IPS-18c (cell line): ENCODE measurements at regions not wholly inside any gene's neighbourhood (a gene's known extent, or its start where the extent isn't known, plus 50 kb on each side); places are given as distances from the start of the nearest gene placed in this dataset.

Experiments used
- H3K4me3 ChIP-seq: 2 replicates; pipeline ENCODE4 v1.7.0; 2013; ENCODE audit warnings: low read depth, mild to moderate bottlenecking, low read length, moderate library complexity; ENCODE audit not compliant: insufficient read depth
- H3K9me3 ChIP-seq: one replicate; pipeline ENCODE4 v1.6.1; 2013; ENCODE audit warnings: mild to moderate bottlenecking, low read length, moderate library complexity; ENCODE audit not compliant: control insufficient read depth, insufficient read depth

GRCh38 chr15:99496302-99496629 lies 69.5 kb upstream of the MEF2A start:
- no peak overlapping the region for H3K4me3 ChIP-seq
- peaks cover 2% of the 10 kb centered on the region for H3K9me3 ChIP-seq

DNA sequence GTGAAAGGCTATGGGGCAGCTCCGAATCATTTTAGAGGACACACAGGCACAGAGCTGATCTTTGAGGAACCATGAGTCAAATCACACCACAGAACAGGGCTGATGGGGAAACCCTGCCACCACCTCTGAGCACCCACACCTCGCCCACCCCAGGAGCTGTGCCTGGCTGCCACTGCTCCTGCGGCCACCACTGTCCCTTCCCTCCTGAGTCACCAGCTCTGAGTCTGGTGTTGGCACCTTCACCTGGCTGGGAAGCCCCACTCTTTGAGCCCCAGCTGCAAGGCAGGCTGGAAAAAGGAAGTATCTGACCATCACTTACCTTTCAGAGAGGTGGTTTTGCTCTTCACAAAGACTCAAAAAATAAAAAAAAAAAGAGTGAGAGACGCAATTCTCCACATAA lies 63.6 kb upstream of the MEF2A start:
- no peak overlapping the region for H3K4me3 ChIP-seq
- peaks cover 4% of the 10 kb centered on the region for H3K9me3 ChIP-seq

DNA sequence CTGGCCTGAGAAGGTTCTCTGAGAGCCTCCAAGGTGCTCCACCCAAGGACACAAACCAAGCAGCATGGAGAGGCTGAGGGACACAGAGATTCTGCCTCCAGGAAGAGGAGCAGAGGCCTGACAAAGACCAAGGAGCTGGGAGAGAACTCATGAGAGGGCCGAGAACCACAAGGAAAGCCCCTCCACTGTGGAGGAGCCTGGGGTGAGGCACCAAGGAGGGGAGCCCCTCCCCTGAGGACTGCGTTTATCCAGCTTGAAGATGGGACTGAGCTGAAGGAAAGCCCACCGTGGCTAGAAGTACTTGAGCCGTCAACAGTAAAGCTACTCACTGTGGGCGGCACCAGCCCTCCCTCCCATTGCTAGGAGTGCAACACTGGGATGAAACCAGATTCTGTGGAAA lies 63.1 kb upstream of the MEF2A start:
- Histone ChIP-seq H3K4me3 (no peak overlapping the region), H3K9me3 (peaks cover 4% of the 10 kb centered on the region)

DNA sequence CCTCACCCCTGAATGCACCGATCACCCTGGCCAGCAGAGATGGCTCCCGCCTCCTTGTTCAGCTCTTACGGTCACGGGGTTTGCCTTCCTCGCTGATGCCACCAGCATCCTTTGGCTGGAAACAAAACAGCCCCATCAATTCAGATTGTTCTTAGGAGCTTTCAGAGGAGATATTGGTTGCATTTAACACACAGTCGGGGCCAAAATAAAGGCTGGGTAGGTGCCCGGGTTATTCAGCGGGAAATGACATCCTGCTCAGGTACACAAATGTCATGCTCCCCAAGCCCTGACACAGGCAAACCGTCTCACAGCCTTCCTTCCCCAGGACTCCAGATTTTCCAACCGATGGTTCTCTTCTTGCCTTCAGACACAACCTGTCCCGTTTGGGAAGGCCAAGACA lies 62.4 kb upstream of the MEF2A start:
- H3K4me3 ChIP-seq: no peak overlapping the region
- H3K9me3 ChIP-seq: peaks cover 2% of the 10 kb centered on the region

GRCh38 chr15:99504071-99504822 lies 61.5 kb upstream of the MEF2A start:
- H3K4me3 ChIP-seq: no peak overlapping the region
- peaks cover 2% of the 10 kb centered on the region for H3K9me3 ChIP-seq

DNA sequence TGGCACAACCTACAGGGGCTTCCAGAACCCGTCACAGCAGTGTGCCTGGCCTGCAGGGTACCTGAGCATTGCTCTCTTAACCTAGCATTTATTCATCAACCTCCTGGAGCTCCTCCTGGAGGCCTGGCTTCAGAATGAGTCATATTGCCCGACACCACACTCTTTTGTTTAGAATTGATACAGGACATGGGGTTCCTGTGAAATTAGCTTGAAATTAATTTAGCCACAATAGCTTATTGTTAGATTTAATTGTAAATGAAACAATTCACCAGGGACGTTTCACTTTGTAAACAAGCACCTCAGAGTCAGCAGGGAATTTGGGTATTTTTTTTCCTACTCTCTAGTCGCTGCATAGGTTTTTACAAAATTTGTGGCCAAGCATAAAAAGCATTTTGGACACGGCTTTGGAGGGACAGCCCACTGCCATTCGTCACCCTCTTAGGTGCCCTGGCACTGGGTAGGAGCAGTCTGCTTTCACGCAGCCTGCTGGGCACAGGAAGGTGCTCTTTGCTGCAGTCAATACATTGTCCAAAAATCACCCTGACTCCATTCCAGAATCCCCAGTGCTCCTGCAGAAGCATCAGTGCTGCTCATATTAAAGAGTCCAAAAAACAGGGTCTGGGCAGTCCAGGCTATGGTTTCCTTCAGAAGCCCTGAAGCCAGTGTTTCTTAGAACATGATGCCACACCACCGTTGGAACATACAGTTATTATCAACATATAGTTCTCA lies 60.8 kb upstream of the MEF2A start:
- Histone ChIP-seq H3K4me3 (no peak overlapping the region), H3K9me3 (peaks cover 2% of the 10 kb centered on the region)

DNA sequence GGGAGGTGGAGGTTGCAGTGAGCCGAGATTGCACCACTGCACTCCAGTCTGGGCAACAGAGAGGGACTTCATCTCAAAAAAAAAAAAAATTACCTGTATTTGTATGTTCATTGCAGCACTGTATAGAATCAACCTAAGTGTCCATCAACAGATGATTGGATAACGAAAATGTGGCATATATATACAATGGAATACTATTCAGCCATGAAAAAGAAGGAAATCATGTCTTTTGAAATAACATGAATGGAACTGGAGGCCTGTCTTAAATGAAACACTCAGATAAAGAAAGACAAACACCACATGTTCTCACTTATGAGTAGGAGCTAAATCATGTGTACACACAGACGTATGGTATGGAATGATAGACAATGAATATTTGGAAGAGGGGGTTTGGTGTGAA lies 59.4 kb upstream of the MEF2A start:
- no peak overlapping the region for H3K4me3 ChIP-seq
- H3K9me3 ChIP-seq: peaks cover 2% of the 10 kb centered on the region

GRCh38 chr15:99507016-99507503 lies 58.7 kb upstream of the MEF2A start:
- peaks cover 2% of the 10 kb centered on the region for H3K9me3 ChIP-seq
- no peak overlapping the region for H3K4me3 ChIP-seq

DNA sequence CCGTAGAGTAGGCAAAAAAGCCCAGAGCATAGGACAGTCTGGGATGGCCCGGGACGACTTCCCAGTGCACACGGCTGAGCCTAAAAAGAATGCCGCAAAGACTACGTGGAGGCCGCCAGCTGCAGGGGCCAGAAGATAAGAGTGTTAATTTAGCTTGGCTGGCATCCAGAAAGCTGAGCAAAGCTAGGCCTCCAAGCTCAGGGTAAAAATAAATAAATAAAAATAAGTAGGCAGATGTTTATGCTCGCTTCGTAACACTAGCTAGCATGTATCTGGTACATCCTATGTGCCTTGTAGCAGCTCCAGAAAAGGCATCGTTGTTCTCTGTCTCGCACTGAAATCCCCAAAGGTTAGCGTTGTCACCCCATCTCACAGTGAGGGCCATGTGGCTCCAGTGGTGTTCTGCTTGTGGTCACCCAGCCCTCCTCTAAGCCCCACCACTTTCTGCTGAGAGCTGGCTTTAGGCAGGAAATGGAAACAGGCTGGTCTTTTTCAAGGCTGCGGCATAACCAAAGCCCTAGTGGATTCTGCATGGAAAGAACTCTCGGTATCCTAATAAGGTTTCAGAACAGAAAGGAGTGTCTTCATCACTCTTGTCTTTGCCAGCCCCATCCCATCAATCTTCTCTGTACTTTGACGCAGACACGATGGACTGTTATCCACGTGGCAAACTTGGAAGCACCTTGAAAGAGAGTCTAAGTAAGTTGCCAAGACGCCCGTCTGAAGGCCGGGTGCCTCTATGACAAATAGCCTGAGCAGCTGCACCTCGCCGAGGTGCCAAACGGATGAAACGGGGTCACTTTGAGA lies 58.1 kb upstream of the MEF2A start:
- Histone ChIP-seq H3K9me3 (peaks cover 2% of the 10 kb centered on the region), H3K4me3 (no peak overlapping the region)

GRCh38 chr15:99508311-99508645 lies 57.5 kb upstream of the MEF2A start:
- no peak overlapping the region for H3K4me3 ChIP-seq
- H3K9me3 ChIP-seq: peaks cover 2% of the 10 kb centered on the region

DNA sequence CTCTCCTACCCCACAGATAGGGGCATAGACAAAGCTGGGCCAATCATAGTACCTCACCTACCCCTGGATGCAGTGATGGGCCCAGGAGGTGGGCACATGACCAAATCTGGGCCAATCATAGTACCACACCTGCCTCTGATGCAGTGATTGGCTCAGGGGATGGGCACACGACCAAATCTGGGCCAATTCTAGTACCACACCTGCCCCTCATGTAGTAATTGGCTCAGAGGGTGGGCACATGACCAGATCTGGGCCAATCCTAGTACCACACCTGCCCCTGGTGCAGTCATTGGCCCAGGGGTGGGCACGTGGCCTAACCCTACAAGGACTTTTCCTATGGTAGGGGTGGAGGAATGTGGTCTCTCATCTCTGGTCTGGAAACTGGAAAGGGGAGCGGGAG lies 56.9 kb upstream of the MEF2A start:
- Histone ChIP-seq H3K9me3 (peaks cover 2% of the 10 kb centered on the region), H3K4me3 (no peak overlapping the region)

GRCh38 chr15:99509686-99510461 lies 55.9 kb upstream of the MEF2A start:
- H3K4me3 ChIP-seq: no peak overlapping the region

DNA sequence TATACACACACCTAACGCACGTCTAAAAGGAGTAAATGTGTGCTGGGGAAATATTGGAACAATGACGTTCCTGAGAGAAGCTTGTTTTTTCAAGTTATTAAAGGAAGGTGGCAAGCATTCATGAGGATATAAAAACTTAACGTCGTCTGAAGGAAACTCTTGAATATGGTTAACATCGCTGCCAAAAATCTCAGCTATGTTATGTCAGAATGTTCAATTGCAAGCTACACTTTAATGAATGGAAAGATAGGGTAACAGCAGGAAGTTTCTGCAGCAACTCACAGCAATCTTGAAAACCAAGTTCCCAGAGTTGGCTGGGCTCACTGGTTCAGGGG lies 54.3 kb upstream of the MEF2A start:
- H3K4me3 ChIP-seq: no peak overlapping the region
- no peaks in the 10 kb centered on the region for H3K9me3 ChIP-seq

More at GRCh38 chr15:99509686-99510461, 55.9 kb upstream of the MEF2A start:
- H3K9me3 ChIP-seq: no peaks in the 10 kb centered on the region

GRCh38 chr15:99511866-99512661 lies 53.7 kb upstream of the MEF2A start:
- H3K4me3 ChIP-seq: no peak overlapping the region

GRCh38 chr15:99514306-99514705 lies 51.5 kb upstream of the MEF2A start:
- no peak overlapping the region for H3K4me3 ChIP-seq
- no peaks in the 10 kb centered on the region for H3K9me3 ChIP-seq

More at GRCh38 chr15:99511866-99512661, 53.7 kb upstream of the MEF2A start:
- H3K9me3 ChIP-seq: no peaks in the 10 kb centered on the region
